Ammon's horn (tissue), 1 donor: ENCODE measurements at regions not wholly inside any gene's neighbourhood (a gene's known extent, or its start where the extent isn't known, plus 50 kb on each side); places are given as distances from the start of the nearest gene placed in this dataset.
A peak's percentile ranks its signal among the peaks of the same experiment; 100 is the strongest.

Source experiments
- DNase-seq: peaks from one replicate; pipeline ENCODE4 v3.0.0-alpha.2; 2016; ENCODE audit warnings: low spot score

- DNase-seq: no peak
Measured at GRCh38 chr4:181388061-181388460, 855.1 kb upstream of the TENM3 start.

GRCh38 chr4:181416966-181417365 lies 826.2 kb upstream of the TENM3 start:
- DNase-seq: no peak

- DNase-seq: no peak
Measured at GRCh38 chr4:181418496-181418895, 824.7 kb upstream of the TENM3 start.

- no peak for DNase-seq
Measured at GRCh38 chr4:181420950-181421349, 822.3 kb upstream of the TENM3 start.

GRCh38 chr4:181424362-181425016 lies 818.7 kb upstream of the TENM3 start:
- no peak for DNase-seq

- DNase-seq: no peak
Measured at GRCh38 chr4:181427076-181427475, 816.1 kb upstream of the TENM3 start.

- DNase-seq: no peak
Measured at GRCh38 chr4:181431006-181431405, 812.2 kb upstream of the TENM3 start.

GRCh38 chr4:181431661-181432060 lies 811.5 kb upstream of the TENM3 start:
- DNase-seq: no peak

GRCh38 chr4:181432335-181432734 lies 810.9 kb upstream of the TENM3 start:
- no peak for DNase-seq

GRCh38 chr4:181437895-181438294 lies 805.3 kb upstream of the TENM3 start:
- no peak for DNase-seq

- DNase-seq: no peak
Measured at GRCh38 chr4:181438641-181439040, 804.6 kb upstream of the TENM3 start.

- DNase-seq: no peak
Measured at GRCh38 chr4:181443021-181443420, 800.2 kb upstream of the TENM3 start.

GRCh38 chr4:181465826-181466225 lies 777.4 kb upstream of the TENM3 start:
- DNase-seq: no peak

- DNase-seq: no peak
Measured at GRCh38 chr4:181468451-181468850, 774.8 kb upstream of the TENM3 start.

- DNase-seq: no peak
Measured at GRCh38 chr4:181470306-181470705, 772.9 kb upstream of the TENM3 start.

- no peak for DNase-seq
Measured at GRCh38 chr4:181475359-181475758, 767.8 kb upstream of the TENM3 start.

- DNase-seq: no peak
Measured at GRCh38 chr4:181475781-181476507, 767.3 kb upstream of the TENM3 start.

GRCh38 chr4:181476508-181476890 lies 766.7 kb upstream of the TENM3 start:
- DNase-seq: no peak

- DNase-seq: no peak
Measured at GRCh38 chr4:181477591-181477990, 765.6 kb upstream of the TENM3 start.

- no peak for DNase-seq
Measured at GRCh38 chr4:181478656-181479055, 764.5 kb upstream of the TENM3 start.

GRCh38 chr4:181479141-181479540 lies 764.1 kb upstream of the TENM3 start:
- no peak for DNase-seq

- no peak for DNase-seq
Measured at GRCh38 chr4:181484396-181484795, 758.8 kb upstream of the TENM3 start.

GRCh38 chr4:181488926-181489325 lies 754.3 kb upstream of the TENM3 start:
- peak; percentile 51 for DNase-seq

GRCh38 chr4:181498148-181498547 lies 745.1 kb upstream of the TENM3 start:
- DNase-seq: no peak
